H1 (cell line): ENCODE measurements at regions not wholly inside any gene's neighbourhood (a gene's known extent, or its start where the extent isn't known, plus 50 kb on each side); places are given as distances from the start of the nearest gene placed in this dataset.

Source experiments
- CTCF ChIA-PET: fragments of 300-600 bp; sonication (Branson Sonifier 250); formaldehyde crosslinking; loops from one replicate; lab custom pipeline; 2021; ENCODE audit not compliant: partially characterized antibody; lab: Charles Lee
- POLR2A ChIA-PET: fragments of 300-600 bp; sonication (Branson Sonifier 250); formaldehyde crosslinking; loops from one replicate; lab custom pipeline; 2021; ENCODE audit warnings: inconsistent platforms; ENCODE audit not compliant: partially characterized antibody; lab: Charles Lee
- DNase-seq, 2 experiments: peaks; one replicate each; pipeline versions ENCODE4 v3.0.0 to v3.0.0-alpha.2; 2010 to 2022; ENCODE audit warnings: low spot score in 2 of 2, low read depth in 1 of 2, mixed read lengths in 1 of 2
- FAIRE-seq: peaks from 2 replicates; lab custom pipeline; 2011; peaks lifted over from hg19 to GRCh38; lab: Jason Lieb, UNC
- H2AFZ ChIP-seq: 2 replicates; pipeline ENCODE4 v1.8.1; 2012; ENCODE audit warnings: low read length, inconsistent platforms
- H2AK5ac ChIP-seq: 2 replicates; pipeline ENCODE4 v1.6.1; 2013; ENCODE audit warnings: low read depth, low read length
- H2BK120ac ChIP-seq: replicated peaks from 2 replicates; pipeline ENCODE3; 2013; ENCODE audit warnings: low read depth, low read length, inconsistent platforms
- H2BK12ac ChIP-seq: 2 replicates; pipeline ENCODE4 v1.6.1; 2013; ENCODE audit warnings: low read depth, low read length
- H2BK15ac ChIP-seq: 2 replicates; pipeline ENCODE4 v1.6.1; 2013; ENCODE audit warnings: low read length
- H2BK20ac ChIP-seq: 2 replicates; pipeline ENCODE4 v1.6.1; 2013; ENCODE audit warnings: low read length
- H2BK5ac ChIP-seq: 2 replicates; pipeline ENCODE4 v1.6.1; 2013; ENCODE audit warnings: low read depth, low read length
- H3K14ac ChIP-seq: 2 replicates; pipeline ENCODE4 v1.6.1; 2013; ENCODE audit warnings: inconsistent platforms; ENCODE audit not compliant: insufficient read length
- H3K18ac ChIP-seq: 2 replicates; pipeline ENCODE4 v1.6.1; 2013; ENCODE audit warnings: low read length; ENCODE audit errors: extremely low read depth
- H3K23ac ChIP-seq: 2 replicates; pipeline ENCODE4 v1.6.1; 2013; ENCODE audit warnings: inconsistent platforms; ENCODE audit not compliant: insufficient read length
- H3K23me2 ChIP-seq: 2 replicates; pipeline ENCODE4 v1.6.1; 2013; ENCODE audit warnings: low read depth, low read length
- H3K27ac ChIP-seq: 2 replicates; pipeline ENCODE4 v1.6.1; 2011; ENCODE audit warnings: low read depth, low read length, inconsistent platforms
- H3K27me3 ChIP-seq, 4 experiments: replicated peaks in 1 of 4; 1 replicate in 1 of 4; 2 replicates in 3 of 4; pipeline versions ENCODE4 v1.6.1 to v1.8.1; 2011 to 2013; ENCODE audit warnings: low read length in 3 of 4, mild to moderate bottlenecking in 3 of 4, inconsistent platforms in 2 of 4, mixed read lengths in 2 of 4, moderate library complexity in 1 of 4; ENCODE audit not compliant: control insufficient read depth in 3 of 4, insufficient read depth in 3 of 4; ENCODE audit errors: extremely low read depth in 1 of 4
- H3K36me3 ChIP-seq, 4 experiments: 2 replicates each; pipeline versions ENCODE4 v1.6.1 to v1.8.1; 2011 to 2013; ENCODE audit warnings: mild to moderate bottlenecking in 4 of 4, low read length in 3 of 4, moderate library complexity in 2 of 4, control low read depth in 1 of 4, inconsistent platforms in 1 of 4; ENCODE audit not compliant: insufficient read depth in 4 of 4, control insufficient read depth in 2 of 4
- H3K4ac ChIP-seq: replicated peaks from 2 replicates; pipeline ENCODE3; 2013; ENCODE audit warnings: low read length, low read depth, mixed read lengths, inconsistent platforms; ENCODE audit not compliant: insufficient read length
- H3K4me1 ChIP-seq, 4 experiments: replicated peaks in 1 of 4; 1 replicate in 1 of 4; 2 replicates in 3 of 4; pipeline versions ENCODE4 v1.6.1 to v1.8.1; 2011 to 2013; ENCODE audit warnings: low read length in 3 of 4, inconsistent platforms in 2 of 4, mixed read lengths in 1 of 4; ENCODE audit not compliant: insufficient read depth in 4 of 4, control insufficient read depth in 3 of 4
- H3K4me2 ChIP-seq, 2 experiments: 2 replicates each; pipeline versions ENCODE4 v1.6.1 to v1.8.1; 2011 to 2013; ENCODE audit warnings: low read depth in 2 of 2, low read length in 2 of 2, control low read depth in 1 of 2, inconsistent platforms in 1 of 2, mild to moderate bottlenecking in 1 of 2; ENCODE audit not compliant: insufficient read depth in 1 of 2
- H3K4me3 ChIP-seq, 4 experiments: fragments of 200-600, 300-600 bp in 1 of 4; sonication (generic), shearing (Covaris generic), sonication (Bioruptor Twin) in 1 of 4; 2 replicates each; pipeline versions ENCODE4 v1.5.1 to v1.8.1; 2011 to 2016; ENCODE audit warnings: low read length in 4 of 4, low read depth in 3 of 4, control low read depth in 2 of 4, inconsistent platforms in 2 of 4, mild to moderate bottlenecking in 2 of 4, mixed read lengths in 1 of 4, moderate library complexity in 1 of 4; ENCODE audit not compliant: insufficient read depth in 2 of 4; ENCODE audit errors: extremely low read depth in 1 of 4
- H3K56ac ChIP-seq: replicated peaks from 2 replicates; pipeline ENCODE3; 2013; ENCODE audit warnings: low read depth, mild to moderate bottlenecking, mixed read lengths, low read length, inconsistent platforms; ENCODE audit not compliant: insufficient read length
- H3K79me1 ChIP-seq: 2 replicates; pipeline ENCODE4 v1.6.1; 2013; ENCODE audit warnings: low read depth, low read length, control low read depth
- H3K79me2 ChIP-seq, 2 experiments: 2 replicates each; pipeline versions ENCODE4 v1.6.1 to v1.8.1; 2012 to 2013; ENCODE audit warnings: low read length in 2 of 2, mild to moderate bottlenecking in 2 of 2, inconsistent platforms in 1 of 2; ENCODE audit not compliant: insufficient read depth in 2 of 2, control insufficient read depth in 1 of 2
- H3K9ac ChIP-seq, 4 experiments: replicated peaks in 1 of 4; 1 replicate in 1 of 4; 2 replicates in 3 of 4; pipeline versions ENCODE4 v1.6.1 to v1.8.1; 2011 to 2013; ENCODE audit warnings: low read depth in 3 of 4, low read length in 3 of 4, control low read depth in 2 of 4, mild to moderate bottlenecking in 2 of 4, moderate library complexity in 2 of 4, inconsistent platforms in 1 of 4; ENCODE audit errors: extremely low read depth in 1 of 4
- H3K9me3 ChIP-seq, 2 experiments: 2 replicates each; pipeline versions ENCODE4 v1.6.1 to v1.8.1; 2012 to 2013; ENCODE audit warnings: mild to moderate bottlenecking in 2 of 2, moderate library complexity in 2 of 2, control low read depth in 1 of 2, inconsistent platforms in 1 of 2, low read depth in 1 of 2, low read length in 1 of 2, mixed read lengths in 1 of 2; ENCODE audit not compliant: insufficient read depth in 2 of 2
- H4K20me1 ChIP-seq, 2 experiments: replicated peaks in 1 of 2; 2 replicates each; pipeline versions ENCODE3 to v1.8.1; 2011 to 2013; ENCODE audit warnings: inconsistent platforms in 2 of 2, low read length in 2 of 2, mild to moderate bottlenecking in 1 of 2; ENCODE audit not compliant: insufficient read depth in 2 of 2, control insufficient read depth in 1 of 2
- H4K5ac ChIP-seq: 2 replicates; pipeline ENCODE4 v1.6.1; 2013; ENCODE audit warnings: low read length, low read depth, mixed read lengths, inconsistent platforms; ENCODE audit not compliant: insufficient read length
- H4K8ac ChIP-seq: 2 replicates; pipeline ENCODE4 v1.8.0; 2013; ENCODE audit warnings: mild to moderate bottlenecking, moderate library complexity, low read length, inconsistent platforms; ENCODE audit not compliant: insufficient read depth; ENCODE audit errors: extremely low read depth
- H4K91ac ChIP-seq: replicated peaks from 2 replicates; pipeline ENCODE3; 2013; ENCODE audit warnings: low read length, mixed read lengths, inconsistent platforms; ENCODE audit not compliant: insufficient read length
- BRCA1 ChIP-seq: IDR thresholded peaks from 2 replicates; pipeline ENCODE4 v1.6.1; 2012; ENCODE audit warnings: low read depth, low read length, improper control_type of control experiment
- HDAC2 ChIP-seq, 2 experiments: fragments of 300-600 bp in 1 of 2; sonication (generic) in 1 of 2; IDR thresholded peaks; 2 replicates each; pipeline ENCODE4 v1.6.1; 2011 to 2012; ENCODE audit warnings: low read depth in 2 of 2, low read length in 2 of 2, mild to moderate bottlenecking in 2 of 2, moderate library complexity in 2 of 2, borderline replicate concordance in 1 of 2, inconsistent platforms in 1 of 2
- POU5F1 ChIP-seq: IDR thresholded peaks from 2 replicates; pipeline ENCODE4 v1.6.1; 2011; ENCODE audit warnings: low read depth, mild to moderate bottlenecking, low read length, moderate library complexity
- WGBS, 2 experiments: shearing (Covaris generic) in 1 of 2; methylation state at CpG; one replicate each; pipeline versions ENCODE4 v1.1.6 to v1.1.7; 2013 to 2015; ENCODE audit warnings: low lambda C conversion rate in 2 of 2, mixed read lengths in 2 of 2, inconsistent platforms in 1 of 2, low coverage in 1 of 2, missing lambda C conversion rate in 1 of 2; ENCODE audit not compliant: insufficient replicate concordance in 2 of 2, insufficient coverage in 1 of 2, insufficient read length in 1 of 2; ENCODE audit errors: extremely low coverage in 1 of 2, missing lambda C conversion rate in 1 of 2; 5-methylcytosine and 5-hydroxymethylcytosine counted together

GRCh38 chr12:67028529-67028928, 240.6 kb upstream of the CAND1 start:
- Histone ChIP-seq H3K14ac (no peak overlapping the region), H3K4me1 (no peaks in the 10 kb centered on the region), H2BK20ac (no peak overlapping the region), H3K27me3 (no peaks in the 10 kb centered on the region; a peak in 2 of 7 replicates), H3K56ac (no peak overlapping the region), H4K8ac (no peak overlapping the region), H2AFZ (no peak overlapping the region), H2BK5ac (no peak overlapping the region), H3K9ac (no peak overlapping the region), H2AK5ac (no peak overlapping the region), H3K23me2 (no peaks in the 10 kb centered on the region), H3K79me2 (no peaks in the 10 kb centered on the region), H3K9me3 (no peaks in the 10 kb centered on the region), H3K27ac (no peak overlapping the region), H2BK15ac (no peak overlapping the region), H4K20me1 (peaks cover 0 to 6% of the 10 kb centered on the region in 2 experiments), H2BK120ac (no peak overlapping the region), H3K4me2 (no peak overlapping the region), H3K18ac (no peak overlapping the region), H3K36me3 (no peaks in the 10 kb centered on the region), H3K4ac (no peak overlapping the region), H3K79me1 (no peaks in the 10 kb centered on the region; the same call in 1 of the 2 replicates), H4K91ac (no peak overlapping the region), H2BK12ac (no peak overlapping the region), H3K23ac (no peak overlapping the region), H4K5ac (no peak overlapping the region), H3K4me3 (no peak overlapping the region)
- POLR2A ChIA-PET = no interaction called here
- DNase-seq (no peak), FAIRE-seq (no peak)
- TF ChIP-seq BRCA1 (no peak), HDAC2 (IDR thresholded peaks at IDR 0.05; ENCODE audit: borderline replicate concordance in 1 of 2, low read depth in 2 of 2, low read length in 2 of 2) (no peak), POU5F1 (no peak)
- CTCF ChIA-PET = interaction anchor here (0.8 kb wide), 1 partner anchor 11 kb away, joined by 3 read pairs; no protein-coding TSS in a partner anchor
- 86% methylated on average over 2 of the region's 2 CpGs; no CpG with 5 or more reads in 1 of the 2 experiments for WGBS, 2 experiments
